GM21447 (cell line): ENCODE measurements at regions not wholly inside any gene's neighbourhood (a gene's known extent, or its start where the extent isn't known, plus 50 kb on each side); places are given as distances from the start of the nearest gene placed in this dataset.

Experiments used
- ATAC-seq: cut with Tn5 transposase; IDR thresholded peaks from one replicate; pipeline ENCODE4 v1.9.1; 2021; ENCODE audit not compliant: unreplicated experiment

DNA sequence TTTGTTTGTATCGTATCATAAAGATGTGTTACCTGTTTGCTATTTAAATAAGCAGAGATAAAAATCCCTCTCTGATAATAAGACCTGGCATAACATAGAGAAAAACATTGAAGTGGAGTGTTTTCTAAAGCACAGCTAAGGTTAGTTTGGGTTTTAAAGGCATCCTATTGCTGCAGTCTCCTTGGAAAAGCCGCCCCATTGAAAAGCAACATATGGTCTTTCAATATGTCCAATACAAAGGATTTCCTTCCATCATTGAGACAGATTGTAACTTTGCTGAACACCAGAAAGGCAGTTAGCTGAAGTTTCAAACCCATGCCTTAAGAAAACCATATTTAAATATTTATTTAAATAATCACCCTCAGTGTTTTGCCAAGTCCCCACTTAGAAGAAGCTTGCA, 898.5 kb upstream of the KCND2 start:
- no peak for ATAC-seq

DNA sequence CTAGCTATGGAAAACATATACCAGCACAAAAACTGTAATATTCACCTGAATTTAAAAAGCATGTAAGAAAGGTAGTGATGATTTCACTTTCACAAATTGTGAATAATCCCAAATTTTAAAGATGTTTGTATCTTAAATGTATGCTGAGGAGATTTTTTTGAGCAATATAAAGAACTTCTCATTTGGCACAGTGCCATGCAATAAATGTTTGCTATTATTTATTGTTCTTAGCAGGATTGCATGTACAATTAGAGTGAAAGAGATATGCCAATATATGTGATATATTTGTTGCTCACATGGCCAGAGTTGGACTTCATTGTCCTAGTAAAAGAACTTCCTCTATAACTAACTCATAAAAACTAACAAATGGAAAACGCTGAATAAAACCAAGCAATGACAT, 895.1 kb upstream of the KCND2 start:
- no peak for ATAC-seq

DNA sequence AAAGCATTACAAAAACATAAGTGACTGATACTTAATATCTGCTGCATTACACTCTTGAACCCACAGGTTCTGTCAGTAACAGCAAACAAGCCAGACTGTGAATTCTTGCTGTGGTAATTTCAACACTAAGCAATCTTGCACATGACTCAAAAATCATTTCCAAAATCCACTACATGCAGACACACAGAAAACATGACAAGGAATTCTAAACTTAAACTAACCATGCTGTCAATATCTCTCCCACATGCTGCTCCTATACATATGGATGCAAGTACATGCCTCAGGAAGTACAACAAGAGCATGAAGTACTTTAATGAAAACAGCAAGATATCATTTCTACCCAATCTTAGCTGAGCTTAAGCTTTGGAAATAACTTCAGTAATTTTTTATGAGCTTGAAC, 890.2 kb upstream of the KCND2 start:
- no peak for ATAC-seq

- no peak for ATAC-seq
These were observed 878.0 kb upstream of the KCND2 start for GRCh38 chr7:119395024-119395423.

GRCh38 chr7:119397156-119397555, 875.8 kb upstream of the KCND2 start:
- ATAC-seq: no peak

GRCh38 chr7:119408596-119408995, 864.4 kb upstream of the KCND2 start:
- no peak for ATAC-seq

GRCh38 chr7:119413314-119413805, 859.6 kb upstream of the KCND2 start:
- ATAC-seq: no peak

DNA sequence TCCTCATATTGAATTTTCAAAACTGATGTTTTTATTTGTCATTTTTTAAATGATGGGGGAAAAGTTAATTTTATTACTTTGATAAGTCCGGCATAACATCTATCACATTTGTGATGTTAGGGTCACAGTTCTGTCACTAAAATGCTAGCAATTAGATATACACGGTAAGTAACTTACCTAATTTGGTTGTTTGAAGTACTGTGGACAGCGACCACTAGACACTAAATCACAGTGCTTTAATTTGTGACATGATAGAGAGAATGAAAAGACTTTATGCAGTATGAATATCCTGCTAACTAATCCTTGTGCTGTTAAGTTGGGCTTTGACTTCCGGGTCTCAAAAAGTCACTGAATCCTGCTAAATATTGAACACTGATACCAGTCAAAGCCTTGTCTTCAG, 857.3 kb upstream of the KCND2 start:
- ATAC-seq: no peak

GRCh38 chr7:119421657-119422056, 851.3 kb upstream of the KCND2 start:
- ATAC-seq: no peak

DNA sequence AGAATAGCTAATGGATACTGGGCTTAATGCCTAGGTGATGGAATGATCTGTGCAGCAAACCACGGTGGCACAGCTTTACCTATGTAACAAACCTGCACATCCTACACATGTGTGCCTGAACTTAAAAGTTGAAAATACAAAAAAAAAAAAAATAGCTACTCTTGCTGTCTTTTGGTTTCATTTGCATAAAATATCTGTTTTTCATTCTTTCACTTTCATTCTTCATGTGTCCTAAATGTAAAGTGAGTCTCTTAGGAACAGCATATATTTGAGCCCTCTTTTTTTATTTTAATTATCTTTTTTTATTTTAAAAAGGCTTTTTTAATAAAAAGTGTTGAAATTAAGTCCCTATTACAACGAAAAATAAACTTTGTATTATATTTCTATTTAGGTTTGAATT, 836.1 kb upstream of the KCND2 start:
- no peak for ATAC-seq

- no peak for ATAC-seq
These were observed 834.7 kb upstream of the KCND2 start for GRCh38 chr7:119438315-119438714.

- no peak for ATAC-seq
These were observed 833.8 kb upstream of the KCND2 start for GRCh38 chr7:119439192-119439591.

DNA sequence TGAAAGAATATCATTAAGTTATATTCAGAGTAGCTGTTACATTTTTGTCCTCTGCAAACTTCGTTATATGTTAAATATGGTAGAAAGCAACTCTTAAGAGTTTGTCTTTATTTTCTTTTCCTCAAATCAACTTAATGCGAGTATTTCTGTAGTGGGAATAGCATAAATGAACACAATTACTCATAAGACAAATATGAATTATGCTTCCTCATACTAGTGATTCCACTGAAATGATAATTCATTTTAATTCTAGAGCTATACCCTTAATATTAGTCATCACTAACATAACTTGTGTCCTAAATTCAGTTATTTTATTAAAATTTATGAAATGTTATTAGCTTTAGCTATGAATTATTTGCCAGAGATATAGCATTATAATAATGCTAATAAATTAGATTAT, 820.6 kb upstream of the KCND2 start:
- ATAC-seq: no peak

GRCh38 chr7:119465798-119466305, 807.1 kb upstream of the KCND2 start:
- ATAC-seq: no peak

DNA sequence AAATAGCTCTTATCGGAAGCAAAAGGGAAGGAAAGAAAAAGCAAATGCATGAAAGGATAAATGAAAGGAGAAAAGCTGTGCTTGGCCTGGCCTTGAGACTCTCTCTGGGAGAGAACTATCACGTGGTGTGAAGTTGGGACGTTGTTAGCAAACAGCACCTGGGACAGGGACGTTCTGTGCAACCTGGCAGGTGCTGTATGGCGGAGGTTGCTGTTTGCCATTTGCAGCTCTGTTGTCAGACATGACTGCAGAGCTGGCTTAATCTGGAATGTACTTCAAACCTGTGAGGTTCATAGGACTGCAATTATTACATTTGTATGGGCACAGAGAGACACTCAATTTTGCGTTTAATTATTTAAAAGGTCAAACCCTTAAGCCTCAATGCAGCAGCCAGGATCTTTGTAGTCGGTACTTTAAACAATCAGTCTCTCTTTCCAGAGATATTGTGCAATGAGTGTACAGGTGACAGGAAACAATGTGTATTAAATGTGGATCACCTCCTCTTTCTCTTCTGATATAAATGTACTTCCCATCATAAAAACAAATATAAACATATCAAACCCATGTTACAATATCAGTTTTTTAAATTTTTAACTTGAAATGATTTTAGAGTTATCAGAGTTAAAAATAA, 800.5 kb upstream of the KCND2 start:
- ATAC-seq: no peak

- peak; percentile 77 for ATAC-seq
These were observed 790.8 kb upstream of the KCND2 start for GRCh38 chr7:119482209-119482608.

DNA sequence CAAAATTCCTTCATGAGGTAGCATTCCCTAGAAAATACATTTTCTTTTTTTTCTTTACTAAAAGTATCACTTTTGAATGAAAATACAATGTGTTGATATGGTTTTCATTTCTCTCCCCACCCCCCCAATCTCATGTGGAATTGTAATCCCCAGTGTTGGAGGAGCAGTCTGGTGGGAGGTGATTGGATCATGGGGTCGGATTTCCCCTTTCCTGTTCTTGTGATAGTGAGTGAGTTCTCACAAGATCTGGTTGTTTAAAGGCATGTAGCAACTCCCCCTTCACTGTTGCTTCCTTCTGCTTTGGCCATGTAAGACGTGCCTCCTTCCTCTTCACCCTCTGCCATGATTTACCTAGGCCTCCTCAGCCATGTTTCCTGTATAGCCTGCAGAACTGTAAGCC, 790.3 kb upstream of the KCND2 start:
- ATAC-seq: no peak

DNA sequence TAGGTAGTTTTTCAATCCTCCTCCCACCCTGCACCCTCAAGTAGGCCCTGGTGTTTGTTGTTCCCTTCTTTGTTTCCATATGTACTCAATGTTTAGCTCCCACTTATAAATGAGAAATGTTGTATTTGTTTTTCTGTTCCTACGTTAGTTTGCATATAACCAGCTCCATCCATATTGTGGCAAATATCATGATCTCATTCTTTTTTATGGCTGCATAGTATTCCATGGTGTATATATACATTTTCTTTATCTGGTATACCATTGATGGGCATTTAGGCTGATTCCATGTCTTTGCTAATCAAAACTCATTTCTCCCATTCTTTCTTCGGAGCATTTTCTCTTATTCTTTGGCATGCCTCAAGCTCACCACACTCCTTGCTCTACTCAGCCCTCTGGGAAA, 789.6 kb upstream of the KCND2 start:
- ATAC-seq: no peak

DNA sequence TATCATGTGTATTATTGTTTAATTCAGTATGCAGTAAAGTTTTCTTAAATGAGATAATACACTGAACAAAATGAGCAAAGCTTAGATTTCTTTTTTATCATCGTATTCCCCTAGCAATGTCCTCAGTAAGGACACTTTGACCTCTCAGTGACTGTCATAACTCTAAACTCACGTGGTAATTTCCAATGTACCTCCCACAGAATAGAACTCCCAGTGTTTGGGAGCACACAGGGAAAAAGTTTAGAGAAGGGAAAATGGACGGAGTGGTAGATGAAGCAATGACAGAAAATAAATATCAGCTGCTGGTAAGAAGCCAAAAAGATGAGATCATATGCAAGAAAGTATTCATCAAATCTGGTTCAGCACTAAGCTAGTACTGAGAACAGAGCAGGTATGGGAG, 758.6 kb upstream of the KCND2 start:
- ATAC-seq: no peak

DNA sequence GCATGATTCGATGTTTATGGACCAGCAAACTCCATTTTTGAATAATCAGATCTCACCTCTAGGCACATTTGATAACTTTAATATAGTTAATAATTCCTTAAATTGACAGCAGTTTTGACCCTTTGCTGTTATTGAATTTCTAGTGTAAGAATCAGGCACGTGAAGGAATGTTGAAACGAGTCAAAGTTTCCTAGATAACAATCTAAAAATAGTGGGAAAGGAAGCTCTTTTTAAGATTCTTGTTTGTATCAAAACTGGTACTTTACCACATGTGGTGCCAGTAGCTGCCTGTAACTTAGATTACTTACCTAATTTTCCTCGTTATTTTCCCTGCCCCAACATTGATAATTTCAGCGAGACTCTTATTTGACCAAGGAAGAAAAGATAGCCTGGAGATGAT, 757.8 kb upstream of the KCND2 start:
- ATAC-seq: no peak

GRCh38 chr7:119515962-119516361, 757.0 kb upstream of the KCND2 start:
- no peak for ATAC-seq

- ATAC-seq: no peak
These were observed 750.7 kb upstream of the KCND2 start for GRCh38 chr7:119522263-119522662.

- no peak for ATAC-seq
These were observed 750.3 kb upstream of the KCND2 start for GRCh38 chr7:119522698-119523097.
